ENCODE measurements at regions not wholly inside any gene's neighbourhood (a gene's known extent, or its start where the extent isn't known, plus 50 kb on each side); places are given as distances from the start of the nearest gene placed in this dataset.

DNA sequence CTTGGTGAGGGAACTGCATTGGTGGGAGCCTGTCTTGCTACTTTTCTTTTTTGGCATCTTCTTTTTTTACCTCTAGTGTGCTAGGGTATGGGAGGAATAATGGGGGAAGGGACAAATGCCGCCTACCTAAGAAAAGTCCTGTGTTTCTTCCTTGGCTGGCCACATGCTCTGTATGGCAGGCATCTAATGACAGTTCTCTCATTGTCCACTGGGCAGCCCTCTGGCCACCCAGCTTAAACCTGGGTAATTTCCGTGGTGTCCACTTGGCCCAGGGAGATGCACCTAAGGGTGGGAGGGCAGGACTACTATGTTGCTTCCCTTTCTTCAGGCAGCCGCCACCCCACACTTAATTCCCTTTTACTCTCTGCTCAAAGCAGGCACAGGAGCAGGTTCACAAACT is 173.1 kb downstream of the YTHDC2 start:
- no peak for TF ChIP-seq EZH2phosphoT487 (conservative IDR thresholded peaks at IDR 0.05; ENCODE audit: low read length)
- TF ChIP-seq, protein P1, sequence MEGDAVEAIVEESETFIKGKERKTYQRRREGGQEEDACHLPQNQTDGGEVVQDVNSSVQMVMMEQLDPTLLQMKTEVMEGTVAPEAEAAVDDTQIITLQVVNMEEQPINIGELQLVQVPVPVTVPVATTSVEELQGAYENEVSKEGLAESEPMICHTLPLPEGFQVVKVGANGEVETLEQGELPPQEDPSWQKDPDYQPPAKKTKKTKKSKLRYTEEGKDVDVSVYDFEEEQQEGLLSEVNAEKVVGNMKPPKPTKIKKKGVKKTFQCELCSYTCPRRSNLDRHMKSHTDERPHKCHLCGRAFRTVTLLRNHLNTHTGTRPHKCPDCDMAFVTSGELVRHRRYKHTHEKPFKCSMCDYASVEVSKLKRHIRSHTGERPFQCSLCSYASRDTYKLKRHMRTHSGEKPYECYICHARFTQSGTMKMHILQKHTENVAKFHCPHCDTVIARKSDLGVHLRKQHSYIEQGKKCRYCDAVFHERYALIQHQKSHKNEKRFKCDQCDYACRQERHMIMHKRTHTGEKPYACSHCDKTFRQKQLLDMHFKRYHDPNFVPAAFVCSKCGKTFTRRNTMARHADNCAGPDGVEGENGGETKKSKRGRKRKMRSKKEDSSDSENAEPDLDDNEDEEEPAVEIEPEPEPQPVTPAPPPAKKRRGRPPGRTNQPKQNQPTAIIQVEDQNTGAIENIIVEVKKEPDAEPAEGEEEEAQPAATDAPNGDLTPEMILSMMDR (IDR thresholded peaks at IDR 0.05; ENCODE audit: insufficient read depth, low read length, poor library complexity, severe bottlenecking), result no peak

Measured in SU-DHL-6 (cell line).